ENCODE measurements at regions not wholly inside any gene's neighbourhood (a gene's known extent, or its start where the extent isn't known, plus 50 kb on each side); places are given as distances from the start of the nearest gene placed in this dataset.
"Not testable (repeated sequence)": the region's sequence is repeated elsewhere in the genome, so short reads cannot be mapped to it uniquely, and the experiment has no call there.

GRCh38 chr4:171484681-171485080 is 328.5 kb upstream of the GALNTL6 start:
- no peak overlapping the region for H3K27ac ChIP-seq (ENCODE audit: low read depth, low read length)
- H3K4me3 ChIP-seq (ENCODE audit: insufficient read depth, low read length) = no peak overlapping the region
- TF ChIP-seq CTCF (IDR thresholded peaks at IDR 0.05; ENCODE audit: extremely low read depth, low read depth, low read length) = no peak
- no peak overlapping the region for H3K4me2 ChIP-seq (ENCODE audit: insufficient read depth, low read length)
- H2AFZ ChIP-seq (ENCODE audit: low read length) = no peak overlapping the region
- no peaks in the 10 kb centered on the region for H3K36me3 ChIP-seq (ENCODE audit: insufficient read depth, low read length)
- no peaks in the 10 kb centered on the region for H3K4me1 ChIP-seq (ENCODE audit: insufficient read depth, low read length)
- H3K27me3 ChIP-seq (ENCODE audit: insufficient read depth, low read length) = no peaks in the 10 kb centered on the region
- no peaks in the 10 kb centered on the region for H4K20me1 ChIP-seq (ENCODE audit: insufficient read depth, low read length)
- H3K79me2 ChIP-seq (ENCODE audit: insufficient read depth, low read length) = no peaks in the 10 kb centered on the region
- no peak for DNase-seq (ENCODE audit: insufficient read length, low spot score, missing footprints)
- H3K9me3 ChIP-seq (ENCODE audit: low read depth, low read length) = no peaks in the 10 kb centered on the region

GRCh38 chr4:171478181-171478580 is 335.0 kb upstream of the GALNTL6 start:
- Histone ChIP-seq H3K4me2 (ENCODE audit: insufficient read depth, low read length) (no peak overlapping the region), H3K4me3 (ENCODE audit: insufficient read depth, low read length) (no peak overlapping the region), H3K9me3 (ENCODE audit: low read depth, low read length) (no peaks in the 10 kb centered on the region), H3K27ac (ENCODE audit: low read depth, low read length) (no peak overlapping the region), H4K20me1 (ENCODE audit: insufficient read depth, low read length) (no peaks in the 10 kb centered on the region), H2AFZ (ENCODE audit: low read length) (no peak overlapping the region), H3K27me3 (ENCODE audit: insufficient read depth, low read length) (no peaks in the 10 kb centered on the region), H3K79me2 (ENCODE audit: insufficient read depth, low read length) (no peaks in the 10 kb centered on the region), H3K4me1 (ENCODE audit: insufficient read depth, low read length) (no peaks in the 10 kb centered on the region), H3K36me3 (ENCODE audit: insufficient read depth, low read length) (no peaks in the 10 kb centered on the region)
- DNase-seq (ENCODE audit: insufficient read length, low spot score, missing footprints) = no peak
- TF ChIP-seq CTCF (IDR thresholded peaks at IDR 0.05; ENCODE audit: extremely low read depth, low read depth, low read length) = no peak

- H3K36me3 ChIP-seq (ENCODE audit: insufficient read depth, low read length); H4K20me1 ChIP-seq (ENCODE audit: insufficient read depth, low read length); H2AFZ ChIP-seq (ENCODE audit: low read length); H3K4me1 ChIP-seq (ENCODE audit: insufficient read depth, low read length); H3K27me3 ChIP-seq (ENCODE audit: insufficient read depth, low read length); H3K9me3 ChIP-seq (ENCODE audit: low read depth, low read length); DNase-seq (ENCODE audit: insufficient read length, low spot score, missing footprints); H3K27ac ChIP-seq (ENCODE audit: low read depth, low read length); H3K4me2 ChIP-seq (ENCODE audit: insufficient read depth, low read length); H3K4me3 ChIP-seq (ENCODE audit: insufficient read depth, low read length); H3K79me2 ChIP-seq (ENCODE audit: insufficient read depth, low read length): not testable (repeated sequence)
These were observed 338.1 kb upstream of the GALNTL6 start for GRCh38 chr4:171475111-171475510.

- Histone ChIP-seq H3K27ac (ENCODE audit: low read depth, low read length) (no peak overlapping the region), H3K27me3 (ENCODE audit: insufficient read depth, low read length) (no peaks in the 10 kb centered on the region), H3K4me1 (ENCODE audit: insufficient read depth, low read length) (no peaks in the 10 kb centered on the region), H4K20me1 (ENCODE audit: insufficient read depth, low read length) (no peaks in the 10 kb centered on the region), H3K36me3 (ENCODE audit: insufficient read depth, low read length) (no peaks in the 10 kb centered on the region), H3K4me2 (ENCODE audit: insufficient read depth, low read length) (no peak overlapping the region), H3K9me3 (ENCODE audit: low read depth, low read length) (no peaks in the 10 kb centered on the region), H2AFZ (ENCODE audit: low read length) (no peak overlapping the region), H3K79me2 (ENCODE audit: insufficient read depth, low read length) (no peaks in the 10 kb centered on the region), H3K4me3 (ENCODE audit: insufficient read depth, low read length) (no peak overlapping the region)
- no peak for DNase-seq (ENCODE audit: insufficient read length, low spot score, missing footprints)
- TF ChIP-seq CTCF (IDR thresholded peaks at IDR 0.05; ENCODE audit: extremely low read depth, low read depth, low read length) = no peak
These were observed 340.0 kb upstream of the GALNTL6 start for GRCh38 chr4:171473155-171473554.

GRCh38 chr4:171472230-171472629 is 341.0 kb upstream of the GALNTL6 start:
- H3K4me2 ChIP-seq (ENCODE audit: insufficient read depth, low read length) = no peak overlapping the region
- H4K20me1 ChIP-seq (ENCODE audit: insufficient read depth, low read length) = no peaks in the 10 kb centered on the region
- no peak overlapping the region for H2AFZ ChIP-seq (ENCODE audit: low read length)
- no peak for TF ChIP-seq CTCF (IDR thresholded peaks at IDR 0.05; ENCODE audit: extremely low read depth, low read depth, low read length)
- no peaks in the 10 kb centered on the region for H3K27me3 ChIP-seq (ENCODE audit: insufficient read depth, low read length)
- no peaks in the 10 kb centered on the region for H3K9me3 ChIP-seq (ENCODE audit: low read depth, low read length)
- no peaks in the 10 kb centered on the region for H3K4me1 ChIP-seq (ENCODE audit: insufficient read depth, low read length)
- no peak overlapping the region for H3K27ac ChIP-seq (ENCODE audit: low read depth, low read length)
- no peak for DNase-seq (ENCODE audit: insufficient read length, low spot score, missing footprints)
- no peaks in the 10 kb centered on the region for H3K36me3 ChIP-seq (ENCODE audit: insufficient read depth, low read length)
- no peaks in the 10 kb centered on the region for H3K79me2 ChIP-seq (ENCODE audit: insufficient read depth, low read length)
- H3K4me3 ChIP-seq (ENCODE audit: insufficient read depth, low read length) = no peak overlapping the region

Data from osteoblast (primary cell).